GM19023 (cell line): ENCODE measurements at regions not wholly inside any gene's neighbourhood (a gene's known extent, or its start where the extent isn't known, plus 50 kb on each side); places are given as distances from the start of the nearest gene placed in this dataset.
"Not testable (repeated sequence)": the region's sequence is repeated elsewhere in the genome, so short reads cannot be mapped to it uniquely, and the experiment has no call there.

Source experiments
- ATAC-seq: cut with Tn5 transposase; IDR thresholded peaks from one replicate; pipeline ENCODE4 v1.9.1; 2021; ENCODE audit warnings: mild to moderate bottlenecking, moderate library complexity; ENCODE audit not compliant: unreplicated experiment

GRCh38 chr3:18988614-18989229 lies 159.6 kb upstream of the KCNH8 start:
- ATAC-seq, result no peak

GRCh38 chr3:18987862-18988447 lies 160.4 kb upstream of the KCNH8 start:
- no peak for ATAC-seq

GRCh38 chr3:18987070-18987469 lies 161.2 kb upstream of the KCNH8 start:
- no peak for ATAC-seq

GRCh38 chr3:18982920-18983319 lies 165.4 kb upstream of the KCNH8 start:
- no peak for ATAC-seq

GRCh38 chr3:18976102-18976501 lies 172.2 kb upstream of the KCNH8 start:
- not testable (repeated sequence) for ATAC-seq

GRCh38 chr3:18968120-18968519 lies 180.2 kb upstream of the KCNH8 start:
- ATAC-seq, result no peak

GRCh38 chr3:18965781-18966180 lies 182.5 kb upstream of the KCNH8 start:
- ATAC-seq, result no peak

- ATAC-seq, result no peak
Measured at GRCh38 chr3:18964640-18965039, 183.7 kb upstream of the KCNH8 start.

- no peak for ATAC-seq
Measured at GRCh38 chr3:18951333-18951732, 197.0 kb upstream of the KCNH8 start.

GRCh38 chr3:18946524-18946923 lies 201.8 kb upstream of the KCNH8 start:
- no peak for ATAC-seq

GRCh38 chr3:18937574-18937973 lies 210.7 kb upstream of the KCNH8 start:
- no peak for ATAC-seq

GRCh38 chr3:18919158-18919557 lies 229.2 kb upstream of the KCNH8 start:
- ATAC-seq, result no peak

GRCh38 chr3:18917923-18918322 lies 230.4 kb upstream of the KCNH8 start:
- no peak for ATAC-seq

GRCh38 chr3:18902081-18902793 lies 246.1 kb upstream of the KCNH8 start:
- ATAC-seq, result no peak

GRCh38 chr3:18901571-18901970 lies 246.7 kb upstream of the KCNH8 start:
- ATAC-seq, result peak; percentile 5

GRCh38 chr3:18900994-18901393 lies 247.3 kb upstream of the KCNH8 start:
- peak; percentile 72 for ATAC-seq

GRCh38 chr3:18898911-18899310 lies 249.4 kb upstream of the KCNH8 start:
- no peak for ATAC-seq

- no peak for ATAC-seq
Measured at GRCh38 chr3:18892756-18893155, 255.6 kb upstream of the KCNH8 start.

GRCh38 chr3:18892047-18892446 lies 256.3 kb upstream of the KCNH8 start:
- no peak for ATAC-seq

- no peak for ATAC-seq
Measured at GRCh38 chr3:18891641-18892040, 256.7 kb upstream of the KCNH8 start.

GRCh38 chr3:18890449-18890848 lies 257.9 kb upstream of the KCNH8 start:
- ATAC-seq, result no peak

- ATAC-seq, result no peak
Measured at GRCh38 chr3:18888819-18889218, 259.5 kb upstream of the KCNH8 start.
